Caco-2 (cell line): ENCODE measurements at regions not wholly inside any gene's neighbourhood (a gene's known extent, or its start where the extent isn't known, plus 50 kb on each side); places are given as distances from the start of the nearest gene placed in this dataset.
"Not testable (repeated sequence)": the region's sequence is repeated elsewhere in the genome, so short reads cannot be mapped to it uniquely, and the experiment has no call there.

Experiments
- BruUV-seq: library from RNA; stranded (reverse); fragments of 400-500 nt; replicated peaks from 2 replicates; lab custom pipeline; 2021; lab: Mats Ljungman, UMichigan
- CTCF ChIA-PET: fragments of 300-600 bp; sonication (Branson Sonifier 250); formaldehyde crosslinking; loops from one replicate; lab custom pipeline; 2022; ENCODE audit warnings: antibody characterized with exemption; lab: Charles Lee
- POLR2A ChIA-PET: fragments of 300-600 bp; sonication (Branson Sonifier 250); formaldehyde crosslinking; loops from one replicate; lab custom pipeline; 2022; ENCODE audit warnings: antibody characterized with exemption; lab: Charles Lee
- DNase-seq, 2 experiments: peaks; one replicate each; pipeline versions ENCODE4 v3.0.0 to v3.0.0-alpha.2; 2020 to 2022
- H3K27me3 ChIP-seq: replicated peaks from 2 replicates; pipeline ENCODE4 v1.6.0; 2011; ENCODE audit warnings: low read length; ENCODE audit not compliant: control insufficient read depth, insufficient read depth
- H3K36me3 ChIP-seq: 2 replicates; pipeline ENCODE4 v1.5.1; 2011; ENCODE audit warnings: low read length; ENCODE audit not compliant: control insufficient read depth, insufficient read depth
- H3K4me1 ChIP-seq: fragments of 250-450 bp; sonication (Bioruptor Pico); 2 replicates; pipeline ENCODE4 v1.5.1; 2020; ENCODE audit warnings: mild to moderate bottlenecking
- H3K4me3 ChIP-seq: 2 replicates; pipeline ENCODE4 v1.5.1; 2011; ENCODE audit warnings: low read depth, mild to moderate bottlenecking, control low read depth, low read length
- H3K9me3 ChIP-seq: fragments of 250-450 bp; sonication (Bioruptor Pico); 2 replicates; pipeline ENCODE4 v1.5.1; 2020; ENCODE audit warnings: mild to moderate bottlenecking, moderate library complexity
- H3K27ac Mint-ChIP-seq: one replicate; pipeline ENCODE4 v1.8.0; 2022; ENCODE audit warnings: mixed read lengths; ENCODE audit not compliant: unreplicated experiment
- H3K27me3 Mint-ChIP-seq: one replicate; pipeline ENCODE4 v1.8.0; 2022; ENCODE audit warnings: mixed read lengths; ENCODE audit not compliant: insufficient read depth, unreplicated experiment
- H3K36me3 Mint-ChIP-seq: one replicate; pipeline ENCODE4 v1.8.0; 2022; ENCODE audit warnings: mild to moderate bottlenecking, mixed read lengths; ENCODE audit not compliant: insufficient read depth, unreplicated experiment
- H3K4me1 Mint-ChIP-seq: one replicate; pipeline ENCODE4 v1.8.0; 2022; ENCODE audit warnings: low read depth, mixed read lengths; ENCODE audit not compliant: unreplicated experiment
- H3K4me3 Mint-ChIP-seq: one replicate; pipeline ENCODE4 v1.8.0; 2022; ENCODE audit warnings: mild to moderate bottlenecking, moderate library complexity, mixed read lengths; ENCODE audit not compliant: unreplicated experiment
- H3K9me3 Mint-ChIP-seq: one replicate; pipeline ENCODE4 v1.8.0; 2022; ENCODE audit warnings: mixed read lengths; ENCODE audit not compliant: unreplicated experiment
- CTCF ChIP-seq, 2 experiments: fragments of 200-600 bp in 1 of 2; IDR thresholded peaks; 1 replicate in 1 of 2; 2 replicates in 1 of 2; pipeline versions ENCODE4 v1.5.1 to v1.8.0; 2011 to 2022; ENCODE audit warnings: antibody characterized with exemption in 1 of 2, control low read depth in 1 of 2, inconsistent platforms in 1 of 2, low read depth in 1 of 2, low read length in 1 of 2, mild to moderate bottlenecking in 1 of 2, moderate library complexity in 1 of 2; ENCODE audit not compliant: insufficient read depth in 1 of 2, severe bottlenecking in 1 of 2, unreplicated experiment in 1 of 2
- intact Hi-C: fragments of 100-400 bp; cut with micrococcal nuclease; formaldehyde crosslinking; loops from one replicate; pipeline ENCODE4 v1.10.0; 2022; ENCODE audit not compliant: unreplicated experiment

GRCh38 chr3:134103470-134103869 is 73.7 kb upstream of the SLCO2A1 start:
- no peaks in the 10 kb centered on the region for H3K27me3 Mint-ChIP-seq
- H3K4me1 ChIP-seq = no peaks in the 10 kb centered on the region
- no peak overlapping the region for H3K27ac Mint-ChIP-seq
- BruUV-seq = no TSS peak
- no peak overlapping the region for H3K4me3 Mint-ChIP-seq
- ChIA-PET POLR2A (no interaction called here), CTCF (no interaction called here)
- no peak overlapping the region for H3K4me3 ChIP-seq
- H3K27me3 ChIP-seq = no peaks in the 10 kb centered on the region
- H3K36me3 Mint-ChIP-seq = peaks cover 10% of the 10 kb centered on the region
- TF ChIP-seq CTCF (IDR thresholded peaks at IDR 0.05; ENCODE audit: insufficient read depth in 1 of 2, low read depth in 1 of 2, low read length in 1 of 2, severe bottlenecking in 1 of 2, unreplicated experiment in 1 of 2) = no peak
- H3K9me3 Mint-ChIP-seq = peaks cover 51% of the 10 kb centered on the region
- H3K9me3 ChIP-seq = peaks cover 7% of the 10 kb centered on the region; the same call in 1 of the 2 replicates
- H3K36me3 ChIP-seq = no peaks in the 10 kb centered on the region
- DNase-seq = no peak
- no peaks in the 10 kb centered on the region for H3K4me1 Mint-ChIP-seq
- intact Hi-C loops = no loop called here

GRCh38 chr3:134102976-134103375 is 73.3 kb upstream of the SLCO2A1 start:
- no peak for TF ChIP-seq CTCF (IDR thresholded peaks at IDR 0.05; ENCODE audit: insufficient read depth in 1 of 2, low read depth in 1 of 2, low read length in 1 of 2, severe bottlenecking in 1 of 2, unreplicated experiment in 1 of 2)
- Mint-ChIP-seq H3K27ac (no peak overlapping the region), H3K27me3 (no peaks in the 10 kb centered on the region), H3K9me3 (peaks cover 51% of the 10 kb centered on the region), H3K4me3 (no peak overlapping the region), H3K4me1 (no peaks in the 10 kb centered on the region), H3K36me3 (peaks cover 10% of the 10 kb centered on the region)
- intact Hi-C loops = no loop called here
- Histone ChIP-seq H3K27me3 (no peaks in the 10 kb centered on the region), H3K4me1 (no peaks in the 10 kb centered on the region), H3K36me3 (no peaks in the 10 kb centered on the region), H3K4me3 (no peak overlapping the region), H3K9me3 (peaks cover 7% of the 10 kb centered on the region; the same call in 1 of the 2 replicates)
- ChIA-PET POLR2A (no interaction called here), CTCF (no interaction called here)
- BruUV-seq = no TSS peak
- no peak for DNase-seq

GRCh38 chr3:134096214-134096613 is 66.5 kb upstream of the SLCO2A1 start:
- H3K36me3 Mint-ChIP-seq, H3K27me3 ChIP-seq, intact Hi-C loops, DNase-seq, BruUV-seq, H3K4me3 ChIP-seq, H3K4me3 Mint-ChIP-seq, H3K27me3 Mint-ChIP-seq, CTCF ChIA-PET, H3K9me3 ChIP-seq, POLR2A ChIA-PET, H3K27ac Mint-ChIP-seq, H3K36me3 ChIP-seq, H3K4me1 ChIP-seq: not testable (repeated sequence)
- H3K9me3 Mint-ChIP-seq = peaks cover 42% of the 10 kb centered on the region
- H3K4me1 Mint-ChIP-seq = peaks cover 12% of the 10 kb centered on the region

- Mint-ChIP-seq H3K9me3 (peaks cover 31% of the 10 kb centered on the region), H3K4me1 (peaks cover 12% of the 10 kb centered on the region), H3K27me3 (no peaks in the 10 kb centered on the region), H3K36me3 (no peaks in the 10 kb centered on the region), H3K4me3 (no peak overlapping the region), H3K27ac (no peak overlapping the region)
- intact Hi-C loops = no loop called here
- POLR2A ChIA-PET = no interaction called here
- no peak for TF ChIP-seq CTCF (IDR thresholded peaks at IDR 0.05; ENCODE audit: insufficient read depth in 1 of 2, low read depth in 1 of 2, low read length in 1 of 2, severe bottlenecking in 1 of 2, unreplicated experiment in 1 of 2)
- CTCF ChIA-PET = no interaction called here
- no peaks in the 10 kb centered on the region for H3K27me3 ChIP-seq
- peaks cover 10% of the 10 kb centered on the region for H3K4me1 ChIP-seq
- H3K36me3 ChIP-seq = no peaks in the 10 kb centered on the region
- H3K4me3 ChIP-seq = no peak overlapping the region
- no peaks in the 10 kb centered on the region for H3K9me3 ChIP-seq
- no peak for DNase-seq
- no TSS peak for BruUV-seq
Observed at GRCh38 chr3:134095005-134095404, 65.3 kb upstream of the SLCO2A1 start.
